GM12872 (cell line): ENCODE measurements at regions not wholly inside any gene's neighbourhood (a gene's known extent, or its start where the extent isn't known, plus 50 kb on each side); places are given as distances from the start of the nearest gene placed in this dataset.

Experiments
- CTCF ChIP-seq: IDR thresholded peaks from 3 replicates; pipeline ENCODE4 v1.5.1; 2011; ENCODE audit warnings: low read depth, mild to moderate bottlenecking, low read length, moderate library complexity; ENCODE audit not compliant: insufficient read depth

GRCh38 chr1:101476541-101476940 is 239.7 kb downstream of the S1PR1 start:
- no peak for TF ChIP-seq CTCF

- no peak for TF ChIP-seq CTCF
These were observed 243.1 kb downstream of the S1PR1 start for GRCh38 chr1:101479945-101480344.

GRCh38 chr1:101482306-101482705 is 245.5 kb downstream of the S1PR1 start:
- no peak for TF ChIP-seq CTCF

GRCh38 chr1:101483982-101484688 is 247.3 kb downstream of the S1PR1 start:
- no peak for TF ChIP-seq CTCF

GRCh38 chr1:101484689-101485338 is 248.0 kb downstream of the S1PR1 start:
- no peak for TF ChIP-seq CTCF

- TF ChIP-seq CTCF: no peak
These were observed 248.9 kb downstream of the S1PR1 start for GRCh38 chr1:101485712-101486111.

- TF ChIP-seq CTCF: no peak
These were observed 259.3 kb downstream of the S1PR1 start for GRCh38 chr1:101496109-101496508.
